Fibroblast of lung (primary cell): ENCODE measurements at regions not wholly inside any gene's neighbourhood (a gene's known extent, or its start where the extent isn't known, plus 50 kb on each side); places are given as distances from the start of the nearest gene placed in this dataset.

Experiments used
- EZH2 ChIP-seq: IDR thresholded peaks from 2 replicates; pipeline ENCODE4 v1.5.1; 2012; ENCODE audit warnings: low read length, control low read depth, mild to moderate bottlenecking; ENCODE audit errors: missing control alignments
- TF ChIP-seq, protein P1 (sequence below), 2 donors: IDR thresholded peaks in 1 of 2; conservative IDR thresholded peaks in 1 of 2; 1 replicate in 1 of 2; 2 replicates in 1 of 2; pipeline ENCODE4 v1.5.1; 2011 to 2012; ENCODE audit warnings: low read length in 2 of 2, control low read depth in 1 of 2, inconsistent platforms in 1 of 2, low read depth in 1 of 2, mild to moderate bottlenecking in 1 of 2

DNA sequence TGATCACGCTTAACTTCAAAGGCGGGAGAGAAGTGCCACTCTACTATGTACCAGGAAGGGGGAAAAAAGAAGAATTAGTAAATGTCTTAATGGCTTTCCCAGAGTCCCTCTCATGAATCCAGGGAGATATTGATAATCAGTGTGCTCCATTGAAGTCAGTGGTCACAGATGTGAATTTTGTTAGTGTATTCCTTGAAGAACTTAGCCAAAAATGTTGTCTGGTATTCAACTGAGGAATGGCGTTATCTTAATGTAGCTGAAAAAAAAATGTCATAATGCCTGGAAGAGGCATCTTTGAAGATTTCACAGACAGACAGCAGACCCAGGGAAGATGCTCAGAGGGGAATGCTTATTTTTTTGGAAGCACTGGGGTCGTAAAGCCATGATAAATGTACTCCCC is 250.4 kb downstream of the WDR11 start:
- TF ChIP-seq, protein P1, sequence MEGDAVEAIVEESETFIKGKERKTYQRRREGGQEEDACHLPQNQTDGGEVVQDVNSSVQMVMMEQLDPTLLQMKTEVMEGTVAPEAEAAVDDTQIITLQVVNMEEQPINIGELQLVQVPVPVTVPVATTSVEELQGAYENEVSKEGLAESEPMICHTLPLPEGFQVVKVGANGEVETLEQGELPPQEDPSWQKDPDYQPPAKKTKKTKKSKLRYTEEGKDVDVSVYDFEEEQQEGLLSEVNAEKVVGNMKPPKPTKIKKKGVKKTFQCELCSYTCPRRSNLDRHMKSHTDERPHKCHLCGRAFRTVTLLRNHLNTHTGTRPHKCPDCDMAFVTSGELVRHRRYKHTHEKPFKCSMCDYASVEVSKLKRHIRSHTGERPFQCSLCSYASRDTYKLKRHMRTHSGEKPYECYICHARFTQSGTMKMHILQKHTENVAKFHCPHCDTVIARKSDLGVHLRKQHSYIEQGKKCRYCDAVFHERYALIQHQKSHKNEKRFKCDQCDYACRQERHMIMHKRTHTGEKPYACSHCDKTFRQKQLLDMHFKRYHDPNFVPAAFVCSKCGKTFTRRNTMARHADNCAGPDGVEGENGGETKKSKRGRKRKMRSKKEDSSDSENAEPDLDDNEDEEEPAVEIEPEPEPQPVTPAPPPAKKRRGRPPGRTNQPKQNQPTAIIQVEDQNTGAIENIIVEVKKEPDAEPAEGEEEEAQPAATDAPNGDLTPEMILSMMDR (conservative IDR thresholded peaks at IDR 0.05 in 1 of 2, IDR thresholded peaks at IDR 0.05 in 1 of 2; ENCODE audit: low read depth in 1 of 2, low read length in 2 of 2), result no peak
- no peak for TF ChIP-seq EZH2
